Stimulated activated CD8-positive, alpha-beta memory T cell treated with anti-CD3 and anti-CD28 coated beads, Interleukin-7, amount 100 ng/mL, for 24 hours (primary cell): ENCODE measurements at regions not wholly inside any gene's neighbourhood (a gene's known extent, or its start where the extent isn't known, plus 50 kb on each side); places are given as distances from the start of the nearest gene placed in this dataset.
"Not testable (repeated sequence)": the region's sequence is repeated elsewhere in the genome, so short reads cannot be mapped to it uniquely, and the experiment has no call there.

Experiments
- DNase-seq: peaks from one replicate; pipeline ENCODE4 v3.0.0-alpha.2; 2020; ENCODE audit warnings: low read depth

DNA sequence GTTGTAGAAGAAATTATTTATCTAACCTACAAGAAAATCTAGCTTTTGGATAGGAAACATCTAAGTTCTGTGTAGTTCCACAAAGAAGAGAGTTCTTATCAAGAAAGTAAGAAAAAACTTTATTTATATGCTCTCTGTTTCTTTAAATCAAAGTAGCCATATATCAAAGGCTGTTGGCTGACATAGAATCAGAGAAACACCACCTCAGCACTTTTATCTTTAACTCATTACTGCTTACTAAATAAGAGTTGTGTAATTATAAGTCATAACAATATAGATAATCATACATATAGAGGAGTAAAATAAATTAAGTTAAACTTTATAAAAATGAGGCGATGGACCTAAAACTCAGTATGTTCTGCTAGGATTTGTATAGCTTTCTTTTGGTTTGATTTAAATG lies 570.6 kb downstream of the PCDH17 start:
- no peak for DNase-seq

DNA sequence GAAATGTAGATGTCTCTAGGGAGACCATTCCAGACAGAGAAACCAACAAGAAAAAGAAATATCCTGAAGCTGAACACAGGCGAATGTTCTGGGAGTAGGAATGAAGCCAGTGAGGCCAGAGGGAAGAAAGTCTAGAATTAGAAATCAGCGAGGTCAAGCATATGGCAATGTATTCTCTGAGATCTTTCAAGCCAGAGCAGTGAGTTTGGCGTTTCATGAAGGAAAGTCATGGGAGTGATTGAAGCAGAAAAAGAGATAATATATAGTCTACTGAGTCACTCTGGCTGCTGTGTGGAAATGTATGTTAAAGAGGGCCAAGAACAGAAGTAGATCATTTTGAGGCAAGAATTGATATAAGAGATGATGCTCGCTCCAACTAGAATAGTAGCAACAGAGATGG lies 576.0 kb downstream of the PCDH17 start:
- DNase-seq: no peak

GRCh38 chr13:58235454-58235853 lies 603.9 kb downstream of the PCDH17 start:
- no peak for DNase-seq

DNA sequence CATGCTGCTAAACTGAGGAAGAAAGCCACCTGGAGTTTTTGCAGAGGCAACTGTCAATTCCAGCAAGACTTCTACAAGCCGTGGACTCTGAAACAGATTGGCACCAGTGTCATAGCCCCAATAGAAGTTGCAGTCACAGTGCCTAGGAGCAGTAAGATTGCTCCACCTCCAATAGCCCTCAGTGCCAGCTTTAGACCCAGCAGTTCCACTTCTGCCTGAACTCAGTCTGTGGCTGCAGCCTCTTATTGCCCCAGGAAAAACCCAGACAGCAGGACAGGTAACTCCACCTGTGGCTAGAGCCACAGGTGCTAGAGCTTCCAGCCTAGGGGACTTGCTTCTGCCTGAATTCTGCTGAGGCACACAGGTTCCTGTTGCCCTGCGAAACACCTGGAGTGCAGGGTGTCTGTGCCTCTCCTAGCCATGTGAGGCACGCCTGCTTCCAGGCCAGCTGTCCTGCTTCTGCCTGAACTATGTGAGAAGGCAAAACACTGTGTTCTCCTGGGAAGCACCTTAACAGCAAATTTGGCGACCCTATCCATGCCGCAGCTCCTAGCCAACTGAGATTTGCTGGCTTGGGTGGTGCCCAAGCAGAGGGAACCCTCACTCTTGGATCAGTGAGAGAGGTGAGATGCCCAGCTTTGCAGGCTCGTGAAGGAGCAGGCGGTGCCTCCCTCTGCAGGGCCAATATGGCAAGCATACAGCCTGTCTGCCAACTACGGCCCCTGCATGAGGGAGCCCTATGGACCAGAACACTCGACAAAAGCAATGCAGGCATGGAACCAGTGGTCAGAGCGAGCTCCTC lies 607.6 kb downstream of the PCDH17 start:
- no peak for DNase-seq

DNA sequence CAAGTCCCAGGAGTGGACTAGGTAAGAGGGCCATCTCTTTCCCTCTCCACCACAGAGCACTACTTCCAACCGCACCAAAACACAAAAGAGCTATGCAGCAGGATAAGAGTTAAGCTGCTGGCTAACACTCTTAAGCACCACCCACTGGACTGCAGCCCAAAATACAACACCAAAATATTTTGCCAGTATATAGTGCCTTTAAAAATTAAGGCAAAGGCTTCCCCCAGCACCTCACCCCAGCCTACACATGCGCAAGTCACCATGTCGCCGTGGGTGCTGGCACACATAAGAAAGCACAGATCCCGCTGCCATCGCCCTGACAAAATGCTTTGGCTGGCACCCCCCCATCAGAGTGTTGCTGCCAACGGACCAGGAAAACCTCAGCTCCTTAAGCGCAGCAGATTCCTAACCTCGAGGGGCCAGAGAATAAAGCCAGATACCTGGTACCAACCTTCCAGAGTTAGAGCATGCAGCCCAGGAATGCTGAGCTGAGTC lies 608.3 kb downstream of the PCDH17 start:
- DNase-seq: no peak

DNA sequence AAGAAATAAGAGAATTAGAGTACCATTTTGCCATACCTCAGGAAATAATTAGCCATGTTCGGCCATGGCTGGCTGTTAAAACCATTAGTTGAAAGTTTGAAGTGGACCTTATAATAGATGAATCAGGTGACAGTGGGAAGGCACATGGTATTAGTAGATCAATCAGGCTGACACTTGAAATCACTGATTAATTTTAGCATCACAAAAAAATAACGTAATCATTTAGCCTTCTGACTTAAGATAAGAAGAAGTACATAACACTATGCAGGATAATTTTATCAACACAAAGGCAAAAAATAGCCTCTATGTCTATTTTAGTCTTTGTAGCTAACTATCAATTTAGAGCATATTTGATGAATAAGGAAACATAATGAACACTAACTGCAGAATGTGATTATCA lies 615.5 kb downstream of the PCDH17 start:
- no peak for DNase-seq

GRCh38 chr13:58254943-58255342 lies 623.4 kb downstream of the PCDH17 start:
- DNase-seq: no peak

GRCh38 chr13:58266271-58266670 lies 634.7 kb downstream of the PCDH17 start:
- no peak for DNase-seq

DNA sequence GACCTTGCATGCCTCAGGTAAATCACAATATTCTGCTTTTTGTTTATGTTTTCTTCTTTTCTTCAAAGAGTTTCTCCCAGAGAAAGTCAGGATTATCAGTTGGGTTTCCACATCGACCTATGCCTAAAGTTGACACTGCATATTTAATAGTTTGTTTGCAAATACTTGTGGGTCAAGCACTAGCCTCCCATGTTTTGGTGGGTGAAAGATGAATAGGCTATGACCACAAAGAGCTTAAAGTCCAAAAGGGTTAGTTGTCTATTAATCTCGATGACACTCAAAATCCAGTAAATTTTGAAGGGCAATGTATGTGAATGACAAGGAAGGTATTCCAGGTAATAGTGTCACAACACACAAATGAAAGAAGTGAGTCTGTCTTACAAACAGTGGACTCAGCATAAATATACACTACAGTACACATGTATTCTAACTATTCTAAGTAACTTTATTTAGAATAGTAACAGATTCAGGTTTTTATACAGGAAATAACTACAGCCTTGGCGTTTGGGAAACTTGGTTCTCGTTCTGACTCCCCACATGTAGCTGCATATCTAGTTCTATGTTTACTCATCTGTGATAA lies 667.1 kb downstream of the PCDH17 start:
- no peak for DNase-seq

DNA sequence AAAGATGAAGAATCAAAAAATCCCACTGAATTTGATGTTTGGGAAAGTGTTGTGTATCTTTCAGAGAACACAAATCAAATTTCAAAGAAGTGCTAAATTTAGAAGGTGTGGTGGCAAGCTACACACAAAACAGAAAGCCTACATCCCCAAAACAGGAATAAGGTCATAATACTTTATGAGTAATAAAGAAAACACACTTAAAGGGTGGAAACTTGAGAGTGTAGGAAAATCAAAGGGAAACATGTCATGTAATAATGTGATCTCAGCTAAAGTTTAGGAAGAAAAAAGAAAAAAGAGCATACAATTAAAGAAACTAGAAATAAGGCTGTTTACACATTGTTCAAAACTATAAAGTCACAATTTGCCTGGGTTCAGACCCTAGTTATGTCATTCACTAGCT lies 668.7 kb downstream of the PCDH17 start:
- no peak for DNase-seq

GRCh38 chr13:58300974-58301681 lies 669.6 kb downstream of the PCDH17 start:
- no peak for DNase-seq

DNA sequence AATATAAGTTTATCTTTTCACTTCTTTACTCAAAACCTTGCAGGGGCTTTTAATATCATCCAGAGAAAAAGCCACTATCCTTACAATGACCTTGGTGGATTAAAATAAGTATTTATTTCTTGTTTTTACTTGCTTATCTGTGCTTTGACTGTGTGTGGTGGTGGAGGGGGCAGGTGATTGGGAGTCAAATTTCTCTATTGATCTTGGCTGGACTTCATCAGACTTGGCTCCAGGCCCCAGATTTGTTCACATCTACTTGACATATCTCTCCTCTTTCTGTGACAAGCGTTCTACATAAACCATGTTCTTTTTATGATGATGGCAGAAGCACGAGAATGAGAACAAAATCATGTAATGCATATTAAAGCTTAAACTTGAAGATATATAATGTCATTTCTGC lies 670.8 kb downstream of the PCDH17 start:
- no peak for DNase-seq

GRCh38 chr13:58306062-58306461 lies 674.5 kb downstream of the PCDH17 start:
- no peak for DNase-seq

DNA sequence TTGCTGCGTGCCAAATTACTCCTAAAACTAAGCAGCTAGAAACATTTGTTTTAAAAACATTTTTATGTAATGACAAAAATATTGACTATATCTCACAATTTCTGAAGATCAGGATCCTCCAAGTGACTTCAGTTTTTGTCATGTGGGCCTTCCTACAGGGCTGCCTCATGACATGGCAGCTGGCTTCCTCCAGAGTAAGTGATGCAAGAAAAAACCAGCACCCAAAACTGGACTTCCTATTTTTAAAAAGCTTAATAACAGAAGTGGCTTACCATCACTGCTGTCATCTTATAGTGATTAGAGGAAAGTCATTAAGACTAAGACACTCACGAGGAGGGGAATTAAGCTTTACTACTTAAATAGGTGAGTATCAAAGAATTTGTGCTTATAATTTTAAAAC lies 681.7 kb downstream of the PCDH17 start:
- no peak for DNase-seq

DNA sequence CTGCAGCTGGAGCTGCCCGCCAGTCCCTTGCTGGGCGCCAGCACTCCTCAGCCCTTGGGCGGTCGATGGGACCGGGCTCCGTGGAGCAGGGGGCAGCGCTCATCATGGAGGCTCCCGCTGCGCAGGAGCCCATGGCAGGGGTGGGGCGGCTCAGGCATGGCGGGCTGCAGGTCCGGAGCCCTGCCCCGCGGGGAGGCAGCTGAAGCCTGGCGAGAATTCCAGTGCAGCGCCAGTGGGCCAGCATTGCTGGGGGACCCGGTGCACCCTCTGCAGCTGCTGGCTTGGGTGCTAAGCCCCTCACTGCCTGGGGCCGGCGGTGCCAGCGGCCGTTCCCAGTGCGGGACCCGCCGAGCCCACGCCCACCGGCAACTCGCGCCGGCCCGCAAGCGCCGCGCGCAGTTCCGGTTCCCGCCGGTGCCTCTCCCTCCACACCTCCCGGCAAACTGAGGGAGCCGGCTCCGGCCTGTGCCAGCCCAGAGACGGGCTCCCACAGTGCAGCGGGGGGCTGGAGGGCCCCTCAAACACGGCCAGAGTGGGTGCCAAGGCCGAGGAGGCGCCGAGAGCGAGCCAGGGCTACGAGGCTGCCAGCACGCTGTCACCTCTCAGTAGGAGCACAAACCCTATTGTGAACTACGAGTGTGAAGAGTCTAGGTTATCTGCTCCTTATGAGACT lies 687.1 kb downstream of the PCDH17 start:
- DNase-seq: no peak

- DNase-seq: no peak
These were observed 692.6 kb downstream of the PCDH17 start for GRCh38 chr13:58324161-58324560.

- no peak for DNase-seq
These were observed 698.2 kb downstream of the PCDH17 start for GRCh38 chr13:58329746-58330145.

GRCh38 chr13:58340895-58341294 lies 709.4 kb downstream of the PCDH17 start:
- no peak for DNase-seq

- DNase-seq: no peak
These were observed 709.8 kb downstream of the PCDH17 start for GRCh38 chr13:58341318-58341717.

DNA sequence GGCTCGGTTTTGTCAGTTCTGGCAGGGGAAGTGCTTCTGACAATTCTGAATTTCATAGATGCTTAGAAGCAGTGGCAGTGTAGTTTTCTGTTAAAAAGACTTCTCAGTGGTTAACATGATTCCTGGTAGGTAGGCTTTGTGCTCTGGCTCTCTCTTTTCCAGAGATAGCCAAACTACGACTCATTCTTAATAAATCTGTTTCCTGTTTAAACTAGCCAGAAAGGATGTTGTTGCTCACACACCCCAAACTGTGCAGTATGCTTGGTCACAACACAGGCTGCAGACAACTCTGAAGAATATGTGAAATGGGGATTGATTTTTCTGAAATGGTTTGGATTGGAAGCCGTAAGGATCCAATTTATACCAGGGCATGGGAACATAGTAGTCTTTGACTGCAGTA lies 711.5 kb downstream of the PCDH17 start:
- no peak for DNase-seq

DNA sequence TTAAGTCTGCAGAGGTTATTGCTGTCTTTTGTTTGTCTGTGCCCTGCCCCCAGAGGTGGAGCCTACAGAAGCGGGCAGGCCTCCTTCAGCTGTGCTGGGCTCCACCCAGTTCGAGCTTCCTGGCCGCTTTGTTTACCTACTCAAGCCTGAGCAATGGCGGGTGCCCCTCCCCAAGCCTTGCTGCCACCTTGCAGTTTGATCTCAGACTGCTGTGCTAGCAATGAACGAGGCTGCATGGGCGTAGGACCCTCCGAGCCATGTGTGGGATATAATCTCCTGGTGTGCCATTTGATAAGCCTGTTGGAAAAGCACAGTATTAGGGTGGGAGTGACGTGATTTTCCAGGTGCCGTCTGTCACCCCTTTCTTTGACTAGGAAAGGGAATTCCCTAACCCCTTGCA lies 720.6 kb downstream of the PCDH17 start:
- not testable (repeated sequence) for DNase-seq

GRCh38 chr13:58369936-58370335 lies 738.4 kb downstream of the PCDH17 start:
- no peak for DNase-seq

DNA sequence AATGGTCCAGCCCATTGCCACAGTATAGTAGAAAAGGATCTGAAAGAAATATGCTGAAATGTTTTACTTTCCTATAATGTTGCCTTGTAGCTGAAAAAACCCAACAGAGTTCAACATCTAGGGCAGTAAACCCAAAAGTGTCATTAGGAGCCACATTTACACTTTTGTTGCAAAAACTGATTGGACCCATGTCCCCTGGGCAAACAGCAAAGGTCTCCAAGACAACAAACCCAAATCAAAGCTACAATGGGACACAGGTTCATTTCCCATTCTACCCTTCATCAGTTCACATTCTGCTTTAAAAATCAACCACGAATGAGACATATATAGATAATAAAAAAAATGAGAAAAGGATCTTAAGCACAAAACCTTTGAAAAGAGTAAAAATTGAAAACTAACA lies 744.8 kb downstream of the PCDH17 start:
- no peak for DNase-seq
